GM12865 (cell line): ENCODE measurements at regions not wholly inside any gene's neighbourhood (a gene's known extent, or its start where the extent isn't known, plus 50 kb on each side); places are given as distances from the start of the nearest gene placed in this dataset.

Experiments
- DNase-seq: peaks from one replicate; pipeline ENCODE4 v3.0.0; 2010; ENCODE audit warnings: low read depth
- H3K4me3 ChIP-seq: 2 replicates; pipeline ENCODE4 v1.5.1; 2011; ENCODE audit warnings: mild to moderate bottlenecking, low read depth, low read length, control low read depth
- TF ChIP-seq, protein P1 (sequence below): IDR thresholded peaks from 2 replicates; pipeline ENCODE4 v1.5.1; 2011; ENCODE audit warnings: low read length, control low read depth, low read depth, inconsistent platforms; ENCODE audit not compliant: insufficient read depth; ENCODE audit errors: missing control alignments

DNA sequence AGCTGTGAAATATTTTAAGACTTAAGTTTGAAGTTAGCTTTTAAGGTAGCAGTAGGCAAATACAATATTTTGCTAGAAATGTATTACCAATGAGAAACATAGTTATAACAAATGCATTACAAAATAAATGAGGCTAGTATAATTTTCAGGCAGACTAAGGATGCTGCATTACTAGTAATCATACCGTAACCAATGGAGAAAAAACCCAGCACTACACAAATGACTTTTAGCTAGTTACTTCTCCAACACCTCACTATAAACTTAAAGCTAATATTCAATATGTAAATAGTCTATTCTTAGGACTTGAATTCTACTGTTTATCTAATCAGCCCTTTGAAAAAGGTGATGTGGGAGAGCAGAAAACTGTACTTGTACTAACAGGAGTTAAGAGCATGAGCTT is 285.3 kb upstream of the KLF14 start:
- no peak overlapping the region for H3K4me3 ChIP-seq
- TF ChIP-seq, protein P1, sequence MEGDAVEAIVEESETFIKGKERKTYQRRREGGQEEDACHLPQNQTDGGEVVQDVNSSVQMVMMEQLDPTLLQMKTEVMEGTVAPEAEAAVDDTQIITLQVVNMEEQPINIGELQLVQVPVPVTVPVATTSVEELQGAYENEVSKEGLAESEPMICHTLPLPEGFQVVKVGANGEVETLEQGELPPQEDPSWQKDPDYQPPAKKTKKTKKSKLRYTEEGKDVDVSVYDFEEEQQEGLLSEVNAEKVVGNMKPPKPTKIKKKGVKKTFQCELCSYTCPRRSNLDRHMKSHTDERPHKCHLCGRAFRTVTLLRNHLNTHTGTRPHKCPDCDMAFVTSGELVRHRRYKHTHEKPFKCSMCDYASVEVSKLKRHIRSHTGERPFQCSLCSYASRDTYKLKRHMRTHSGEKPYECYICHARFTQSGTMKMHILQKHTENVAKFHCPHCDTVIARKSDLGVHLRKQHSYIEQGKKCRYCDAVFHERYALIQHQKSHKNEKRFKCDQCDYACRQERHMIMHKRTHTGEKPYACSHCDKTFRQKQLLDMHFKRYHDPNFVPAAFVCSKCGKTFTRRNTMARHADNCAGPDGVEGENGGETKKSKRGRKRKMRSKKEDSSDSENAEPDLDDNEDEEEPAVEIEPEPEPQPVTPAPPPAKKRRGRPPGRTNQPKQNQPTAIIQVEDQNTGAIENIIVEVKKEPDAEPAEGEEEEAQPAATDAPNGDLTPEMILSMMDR: no peak
- no peak for DNase-seq

DNA sequence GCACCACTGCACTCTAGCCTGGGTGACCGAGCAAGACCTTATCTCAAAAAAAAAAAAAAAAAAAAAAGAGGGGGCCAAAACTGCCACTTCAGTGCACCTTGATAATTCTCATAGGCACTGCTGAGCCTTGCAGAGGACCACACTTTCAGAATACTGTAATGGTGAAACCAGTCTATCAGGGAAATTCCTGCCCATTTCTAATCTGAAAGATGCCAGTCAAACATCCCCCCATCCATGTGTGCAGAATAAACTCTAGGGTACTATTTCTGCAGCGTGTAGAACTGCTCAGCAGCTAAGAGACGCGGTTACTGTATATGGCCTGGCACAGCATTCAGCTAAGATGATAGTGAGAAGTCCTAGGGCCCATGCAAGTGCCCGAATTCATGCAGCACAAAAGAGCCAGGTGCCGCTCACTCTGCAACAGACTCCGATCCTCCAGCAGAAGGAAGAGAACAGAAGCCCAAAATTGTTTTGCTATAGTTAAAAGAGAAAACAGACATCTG is 286.8 kb upstream of the KLF14 start:
- peak; percentile 83 for DNase-seq
- H3K4me3 ChIP-seq: peak overlapping the region; percentile 47
- TF ChIP-seq, protein P1: no peak

DNA sequence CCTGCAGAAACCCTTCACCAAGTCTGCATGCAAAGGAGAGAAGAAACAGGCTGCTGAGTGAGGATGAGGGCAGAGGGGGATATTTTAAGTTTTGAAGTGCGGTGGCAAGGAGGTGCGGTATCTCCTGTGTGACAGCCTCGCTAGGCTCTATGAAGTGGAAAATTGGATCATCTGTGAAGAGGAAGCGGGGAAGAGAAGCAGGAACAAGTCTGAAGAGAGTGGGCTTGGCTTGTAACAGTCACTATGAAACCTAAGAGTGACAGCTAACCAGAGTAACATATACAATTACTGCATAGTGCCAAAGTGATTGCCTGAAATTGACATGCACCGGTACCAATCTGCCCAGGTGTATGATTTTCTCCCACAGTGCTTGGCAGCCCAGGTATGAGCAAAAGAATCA is 287.5 kb upstream of the KLF14 start:
- H3K4me3 ChIP-seq: peak overlapping the region; percentile 47
- TF ChIP-seq, protein P1: no peak
- DNase-seq: peak; percentile 75

DNA sequence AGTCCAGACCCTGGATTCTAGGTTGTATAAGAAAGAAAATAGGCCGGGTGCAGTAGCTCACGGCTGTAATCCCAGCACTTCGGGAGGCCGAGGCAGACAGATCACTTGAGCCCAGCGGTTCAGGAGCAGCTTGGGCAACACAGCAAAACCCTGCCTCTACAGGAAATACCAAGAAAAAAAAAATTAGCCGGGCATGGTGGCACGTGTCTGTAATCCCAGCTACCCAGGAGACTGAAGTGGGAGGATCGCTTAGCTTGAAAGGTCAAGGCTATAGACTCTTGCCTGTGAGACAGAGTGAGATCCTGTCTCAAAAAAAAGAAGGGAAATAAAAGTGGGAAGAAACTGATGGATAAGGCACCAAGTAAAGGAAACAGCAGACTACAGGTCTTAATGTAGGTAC is 287.9 kb upstream of the KLF14 start:
- peak; percentile 39 for DNase-seq
- TF ChIP-seq, protein P1: no peak
- peak overlapping the region; percentile 47 for H3K4me3 ChIP-seq

DNA sequence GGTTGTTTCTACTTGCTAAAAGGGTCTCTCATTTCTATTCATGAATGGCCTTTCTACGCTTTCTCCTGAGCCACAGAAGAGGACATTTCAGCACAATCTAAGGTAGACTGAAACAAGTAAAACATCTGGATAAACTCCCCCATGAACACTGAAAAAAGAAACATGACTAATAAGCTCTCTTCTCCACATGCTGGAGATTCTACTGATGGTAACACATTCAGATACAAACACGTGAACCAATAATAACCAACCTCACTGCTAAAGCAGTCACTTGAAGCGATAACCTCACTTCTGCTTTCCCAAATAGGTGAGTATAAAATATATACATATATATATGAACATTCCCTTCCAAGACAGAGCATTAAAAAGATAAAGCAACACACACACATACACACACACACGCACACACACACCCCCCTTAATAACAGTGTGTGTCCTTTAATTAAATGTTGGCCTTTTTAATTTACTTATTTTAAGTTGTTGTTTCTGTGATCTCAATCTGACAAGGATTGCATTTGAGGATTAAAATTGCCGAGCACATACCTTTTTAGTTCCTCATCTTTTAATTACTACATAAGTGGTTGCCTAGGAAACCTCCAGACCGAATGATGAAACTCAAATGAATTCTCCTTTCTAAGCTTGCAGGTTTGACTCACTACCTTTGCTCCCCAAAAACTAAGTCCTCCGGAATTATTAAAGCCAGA is 292.4 kb upstream of the KLF14 start:
- no peak overlapping the region; the same call in 1 of the 2 replicates for H3K4me3 ChIP-seq
- DNase-seq: peak; percentile 67

DNA sequence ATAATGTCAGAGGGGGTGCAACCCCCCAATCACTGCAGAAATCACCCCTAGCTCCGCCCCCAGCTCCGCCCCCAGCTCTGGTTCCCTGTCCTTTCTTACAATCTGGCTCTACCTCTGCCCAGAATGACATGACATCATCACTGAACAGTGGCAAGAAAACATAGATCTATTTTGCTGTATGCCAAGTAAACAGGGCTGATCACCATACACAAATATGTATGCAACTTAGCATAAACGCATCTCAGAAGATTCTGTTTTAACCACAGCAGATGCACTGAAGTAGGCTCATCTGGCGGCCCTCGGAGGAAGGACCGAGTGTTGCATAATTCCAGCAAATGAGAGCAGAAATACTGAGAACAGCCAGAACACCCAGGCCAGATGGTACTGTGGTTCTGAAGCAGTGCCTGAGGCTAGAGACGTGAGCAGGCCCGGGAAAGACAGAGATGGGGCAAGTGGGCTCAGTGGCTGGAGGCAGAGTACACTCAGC is 293.3 kb upstream of the KLF14 start:
- H3K4me3 ChIP-seq: no peak overlapping the region
- TF ChIP-seq, protein P1: no peak
- peak; percentile 41 for DNase-seq

More for the DNA sequence above, 292.4 kb upstream of the KLF14 start:
- TF ChIP-seq, protein P1: no peak
